PC-3 (cell line): ENCODE measurements at regions not wholly inside any gene's neighbourhood (a gene's known extent, or its start where the extent isn't known, plus 50 kb on each side); places are given as distances from the start of the nearest gene placed in this dataset.
A peak's percentile ranks its signal among the peaks of the same experiment; 100 is the strongest.

Experiments
- ATAC-seq: fragments of 200-7000 bp; cut with Tn5 transposase; 2 replicates; pipeline ENCODE4 v1.9.1; 2020; ENCODE audit warnings: mild to moderate bottlenecking, moderate library complexity
- BruUV-seq: library from RNA; stranded (reverse); fragments of 400-500 nt; replicated peaks from 2 replicates; lab custom pipeline; 2021; lab: Mats Ljungman, UMichigan
- CTCF ChIA-PET: fragments of 300-600 bp; sonication (Branson Sonifier 250); formaldehyde crosslinking; loops from one replicate; lab custom pipeline; 2022; ENCODE audit warnings: antibody characterized with exemption; lab: Charles Lee
- POLR2A ChIA-PET: fragments of 300-600 bp; sonication (Branson Sonifier 250); formaldehyde crosslinking; loops from one replicate; lab custom pipeline; 2022; ENCODE audit warnings: antibody characterized with exemption; ENCODE audit not compliant: unreplicated experiment; lab: Charles Lee
- DNase-seq: peaks from one replicate; pipeline ENCODE4 v3.0.0-alpha.2; 2015
- H2AFZ ChIP-seq: fragments of 300-600 bp; sonication (generic); 2 replicates; pipeline ENCODE4 v1.6.0; 2016; ENCODE audit warnings: antibody characterized with exemption, low read length
- H3F3A ChIP-seq: fragments of 300-600 bp; sonication (generic); one replicate; pipeline ENCODE4 v1.6.0; 2017; ENCODE audit warnings: antibody characterized with exemption, low read length, control low read depth, mild to moderate bottlenecking; ENCODE audit not compliant: unreplicated experiment
- H3K27ac ChIP-seq: fragments of 300-600 bp; sonication (generic); 2 replicates; pipeline ENCODE4 v1.5.1; 2016; ENCODE audit warnings: mild to moderate bottlenecking, low read length
- H3K27me3 ChIP-seq: fragments of 300-600 bp; sonication (generic); 2 replicates; pipeline ENCODE4 v1.6.1; 2016; ENCODE audit warnings: low read length, mixed read lengths
- H3K36me3 ChIP-seq: fragments of 300-600 bp; sonication (generic); 2 replicates; pipeline ENCODE4 v1.6.1; 2016; ENCODE audit warnings: low read depth, mixed run types, low read length, mixed read lengths
- H3K4me1 ChIP-seq: fragments of 300-600 bp; sonication (generic); 2 replicates; pipeline ENCODE4 v1.5.1; 2016; ENCODE audit warnings: low read length; ENCODE audit not compliant: insufficient read depth
- H3K4me2 ChIP-seq: fragments of 300-600 bp; sonication (generic); 2 replicates; pipeline ENCODE4 v1.6.0; 2016; ENCODE audit warnings: low read length
- H3K4me3 ChIP-seq: fragments of 300-600 bp; sonication (generic); 2 replicates; pipeline ENCODE4 v1.5.1; 2016; ENCODE audit warnings: mild to moderate bottlenecking, low read length, mixed read lengths
- H3K79me2 ChIP-seq: fragments of 300-600 bp; sonication (generic); 2 replicates; pipeline ENCODE4 v1.6.1; 2017; ENCODE audit warnings: low read length, mixed read lengths
- H3K9ac ChIP-seq: fragments of 300-600 bp; sonication (generic); 2 replicates; pipeline ENCODE4 v1.6.0; 2016; ENCODE audit warnings: mild to moderate bottlenecking, low read length
- H3K9me2 ChIP-seq: fragments of 300-600 bp; sonication (generic); replicated peaks from 2 replicates; pipeline ENCODE4 v1.6.1; 2016; ENCODE audit warnings: mixed run types, low read length, mixed read lengths
- H3K9me3 ChIP-seq: fragments of 300-600 bp; sonication (generic); 2 replicates; pipeline ENCODE4 v1.6.1; 2016; ENCODE audit warnings: low read length, mixed read lengths
- H4K20me1 ChIP-seq: fragments of 300-600 bp; sonication (generic); 2 replicates; pipeline ENCODE4 v1.6.1; 2016; ENCODE audit warnings: low read length, mixed read lengths
- CTCF ChIP-seq: fragments of 300-600 bp; sonication (generic); conservative IDR thresholded peaks from 2 replicates; pipeline ENCODE4 v1.5.1; 2017; ENCODE audit warnings: antibody characterized with exemption, low read depth, mild to moderate bottlenecking, low read length
- EZH2 ChIP-seq: fragments of 300-600 bp; sonication (generic); IDR thresholded peaks from one replicate; pipeline ENCODE4 v1.6.1; 2017; ENCODE audit warnings: antibody characterized with exemption, mild to moderate bottlenecking, low read length; ENCODE audit not compliant: unreplicated experiment
- EZH2phosphoT487 ChIP-seq: fragments of 300-600 bp; sonication (generic); IDR thresholded peaks from 2 replicates; pipeline ENCODE4 v1.6.1; 2018; ENCODE audit warnings: mild to moderate bottlenecking, antibody characterized with exemption, low read length, borderline replicate concordance
- intact Hi-C: fragments of 100-400 bp; cut with micrococcal nuclease; formaldehyde crosslinking; loops from 2 replicates; pipeline ENCODE4 v1.9.0; 2023

DNA sequence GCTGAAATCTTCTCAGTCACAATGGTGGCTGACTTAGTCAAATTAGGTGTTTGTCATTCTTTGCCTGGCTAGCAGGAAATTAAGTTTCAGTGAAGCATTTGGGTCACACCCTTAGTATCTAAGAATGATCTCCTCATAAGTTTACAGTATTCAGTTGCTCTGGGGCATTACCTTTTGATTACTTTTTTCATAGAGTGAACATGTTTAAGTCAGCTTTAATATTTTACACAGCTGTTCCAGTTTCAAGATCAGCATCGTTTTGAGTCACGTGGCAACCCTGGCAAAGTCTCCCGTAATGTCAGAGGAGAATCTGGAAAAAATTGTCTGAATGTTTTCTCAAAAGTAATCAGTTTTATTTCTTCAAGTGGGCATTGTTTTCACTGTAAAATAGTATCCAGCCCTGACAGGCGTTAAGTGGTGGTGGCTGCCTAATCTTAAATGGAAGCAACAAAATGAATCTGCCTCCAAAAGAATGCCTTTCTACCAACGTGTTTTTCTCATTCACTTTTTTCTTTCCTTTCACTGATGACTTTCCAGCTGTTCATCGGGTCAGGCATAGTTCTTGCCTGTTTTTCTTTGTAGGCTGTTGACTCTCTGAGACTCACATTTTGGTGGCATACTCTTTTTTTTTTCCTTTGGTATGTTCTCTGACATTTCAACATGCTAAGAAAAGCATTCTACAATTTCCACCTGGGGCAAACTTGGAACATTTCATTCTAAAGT lies 319.6 kb upstream of the TCF4 start:
- Histone ChIP-seq H3K4me1 (peaks cover 3% of the 10 kb centered on the region; the same call in 1 of the 2 replicates), H3K27ac (no peak overlapping the region), H4K20me1 (no peaks in the 10 kb centered on the region), H3K9ac (no peak overlapping the region), H3K4me2 (no peak overlapping the region), H3F3A (no peaks in the 10 kb centered on the region), H2AFZ (peak overlapping the region; percentile 46; the same call in 1 of the 2 replicates), H3K36me3 (no peaks in the 10 kb centered on the region), H3K9me2 (no peaks in the 10 kb centered on the region), H3K27me3 (no peaks in the 10 kb centered on the region), H3K9me3 (no peaks in the 10 kb centered on the region), H3K4me3 (no peak overlapping the region), H3K79me2 (no peaks in the 10 kb centered on the region)
- intact Hi-C loops = no loop called here
- ChIA-PET POLR2A (no interaction called here), CTCF (no interaction called here)
- no peak for TF ChIP-seq CTCF
- no peak for TF ChIP-seq EZH2
- no peak for TF ChIP-seq EZH2phosphoT487
- peak; percentile 37; the same call in 1 of the 2 replicates for ATAC-seq
- BruUV-seq = no TSS peak
- peak; percentile 6 for DNase-seq

DNA sequence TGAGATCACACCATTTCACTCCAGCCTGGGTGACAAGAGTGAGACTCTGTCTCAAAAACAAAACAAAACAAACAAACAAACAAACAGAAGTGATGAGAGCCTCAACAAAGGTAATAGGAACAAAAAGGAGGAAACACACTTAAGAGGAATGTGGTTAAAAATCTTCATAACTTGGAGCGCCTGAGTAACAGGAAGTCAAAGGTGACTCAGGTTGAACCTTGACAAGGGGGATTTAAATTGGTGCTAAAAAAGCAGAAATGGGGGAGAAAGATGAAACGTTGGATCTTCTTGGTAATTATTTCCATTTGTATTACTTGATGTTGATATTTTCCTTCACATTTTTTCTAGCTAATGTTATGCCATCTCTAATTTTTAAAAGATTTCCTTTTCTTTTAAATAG lies 318.5 kb upstream of the TCF4 start:
- ATAC-seq = no peak
- DNase-seq = peak; percentile 8
- intact Hi-C loops = no loop called here
- Histone ChIP-seq H3K4me3 (no peak overlapping the region), H3K79me2 (no peaks in the 10 kb centered on the region), H3K36me3 (no peaks in the 10 kb centered on the region), H3K9me2 (no peaks in the 10 kb centered on the region), H3F3A (no peaks in the 10 kb centered on the region), H2AFZ (no peak overlapping the region), H3K9me3 (no peaks in the 10 kb centered on the region), H4K20me1 (no peaks in the 10 kb centered on the region), H3K4me1 (peaks cover 3% of the 10 kb centered on the region; the same call in 1 of the 2 replicates), H3K9ac (no peak overlapping the region), H3K4me2 (no peak overlapping the region), H3K27me3 (no peaks in the 10 kb centered on the region), H3K27ac (no peak overlapping the region)
- CTCF ChIA-PET = no interaction called here
- POLR2A ChIA-PET = no interaction called here
- no TSS peak for BruUV-seq
- no peak for TF ChIP-seq EZH2

GRCh38 chr18:55903911-55904310 lies 315.9 kb upstream of the TCF4 start:
- no TSS peak for BruUV-seq
- ATAC-seq (no peak), DNase-seq (no peak)
- no peaks in the 10 kb centered on the region for H3F3A ChIP-seq
- no peaks in the 10 kb centered on the region for H3K79me2 ChIP-seq
- no peak overlapping the region for H2AFZ ChIP-seq
- intact Hi-C loops = no loop called here
- ChIA-PET CTCF (no interaction called here), POLR2A (no interaction called here)
- no peak overlapping the region for H3K4me2 ChIP-seq
- H3K27ac ChIP-seq = no peak overlapping the region
- H3K9me2 ChIP-seq = no peaks in the 10 kb centered on the region
- no peaks in the 10 kb centered on the region for H3K9me3 ChIP-seq
- no peaks in the 10 kb centered on the region for H3K36me3 ChIP-seq
- H3K4me1 ChIP-seq = peaks cover 13% of the 10 kb centered on the region
- H4K20me1 ChIP-seq = no peaks in the 10 kb centered on the region
- no peak for TF ChIP-seq CTCF
- no peak for TF ChIP-seq EZH2
- TF ChIP-seq EZH2phosphoT487 = no peak
- no peaks in the 10 kb centered on the region for H3K27me3 ChIP-seq
- no peak overlapping the region for H3K4me3 ChIP-seq
- no peak overlapping the region for H3K9ac ChIP-seq
